ENCODE measurements at regions not wholly inside any gene's neighbourhood (a gene's known extent, or its start where the extent isn't known, plus 50 kb on each side); places are given as distances from the start of the nearest gene placed in this dataset.
A peak's percentile ranks its signal among the peaks of the same experiment; 100 is the strongest.

GRCh38 chr12:124385219-124385969, 90.5 kb downstream of the RFLNA start:
- Histone ChIP-seq H2AFZ (ENCODE audit: low read length) (no peak overlapping the region), H3K4me1 (ENCODE audit: control insufficient read depth, extremely low read depth, insufficient read depth, low read length) (peaks cover 64% of the 10 kb centered on the region), H3K36me3 (ENCODE audit: control insufficient read depth, insufficient read depth, low read length) (peaks cover 19% of the 10 kb centered on the region), H3K79me2 (ENCODE audit: control insufficient read depth, insufficient read depth, low read length) (peaks cover 60% of the 10 kb centered on the region), H3K27me3 (ENCODE audit: control insufficient read depth, insufficient read depth, low read length) (no peaks in the 10 kb centered on the region), H4K20me1 (ENCODE audit: control insufficient read depth, extremely low read depth, insufficient read depth, low read length) (no peaks in the 10 kb centered on the region), H3K4me3 (replicated peaks in 1 of 4; ENCODE audit: control extremely low read depth in 1 of 4, insufficient read depth in 1 of 4, low read depth in 3 of 4, low read length in 4 of 4) (no peak overlapping the region), H3K4me2 (ENCODE audit: extremely low read depth, insufficient read depth, low read length) (peak overlapping the region; percentile 44), H3K9me3 (ENCODE audit: control insufficient read depth, insufficient read depth, low read depth, low read length) (no peaks in the 10 kb centered on the region), H3K27ac (ENCODE audit: insufficient read depth, low read length) (peak overlapping the region; percentile 77), H3K9ac (ENCODE audit: insufficient read depth, low read length) (peak overlapping the region; percentile 32)
- DNase-seq (ENCODE audit: low read depth in 2 of 2): peak; percentile 58 to 93
- TF ChIP-seq CTCF (conservative IDR thresholded peaks at IDR 0.05 in 1 of 2, IDR thresholded peaks at IDR 0.05 in 1 of 2; ENCODE audit: low read depth in 1 of 2, low read length in 2 of 2) (no peak), EZH2 (IDR thresholded peaks at IDR 0.05; ENCODE audit: low read length, missing control alignments) (no peak)

DNA sequence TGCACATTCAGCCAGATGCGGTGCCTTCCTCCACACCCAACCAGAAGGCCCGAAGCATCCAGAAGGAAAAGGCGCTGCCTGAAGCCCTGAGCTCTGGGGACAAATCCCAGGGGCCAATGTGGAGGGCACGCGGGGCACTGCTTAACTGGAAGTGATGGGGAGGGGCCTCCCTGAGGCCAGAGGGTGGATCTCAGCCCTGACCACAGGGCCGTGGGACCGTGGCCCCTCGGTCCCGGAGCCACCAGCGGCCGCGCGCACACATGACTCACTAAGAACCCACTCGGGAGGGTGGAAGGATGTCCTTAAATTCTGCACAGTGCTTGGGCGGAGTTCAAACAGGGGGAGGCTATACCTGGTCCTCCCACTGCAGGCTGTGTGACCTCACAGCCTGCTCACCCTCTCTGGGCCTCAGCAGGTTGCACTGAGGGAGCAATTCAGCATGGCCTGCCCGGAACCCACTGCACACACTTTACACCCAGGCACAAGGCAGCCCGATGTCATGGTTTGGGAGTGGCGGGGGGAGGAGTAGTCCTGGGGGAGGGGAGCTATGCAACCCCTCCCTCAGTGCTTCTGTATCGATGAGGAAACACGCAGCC, 89.5 kb downstream of the RFLNA start:
- TF ChIP-seq EZH2 (IDR thresholded peaks at IDR 0.05; ENCODE audit: low read length, missing control alignments) (no peak), CTCF (conservative IDR thresholded peaks at IDR 0.05 in 1 of 2, IDR thresholded peaks at IDR 0.05 in 1 of 2; ENCODE audit: low read depth in 1 of 2, low read length in 2 of 2) (no peak)
- DNase-seq (ENCODE audit: low read depth in 2 of 2): no peak
- Histone ChIP-seq H3K27me3 (ENCODE audit: control insufficient read depth, insufficient read depth, low read length) (no peaks in the 10 kb centered on the region), H3K27ac (ENCODE audit: insufficient read depth, low read length) (peak overlapping the region; percentile 77), H3K36me3 (ENCODE audit: control insufficient read depth, insufficient read depth, low read length) (peaks cover 19% of the 10 kb centered on the region), H2AFZ (ENCODE audit: low read length) (no peak overlapping the region), H3K4me2 (ENCODE audit: extremely low read depth, insufficient read depth, low read length) (no peak overlapping the region), H3K4me3 (replicated peaks in 1 of 4; ENCODE audit: control extremely low read depth in 1 of 4, insufficient read depth in 1 of 4, low read depth in 3 of 4, low read length in 4 of 4) (no peak overlapping the region), H3K9ac (ENCODE audit: insufficient read depth, low read length) (peak overlapping the region; percentile 46), H3K9me3 (ENCODE audit: control insufficient read depth, insufficient read depth, low read depth, low read length) (no peaks in the 10 kb centered on the region), H3K79me2 (ENCODE audit: control insufficient read depth, insufficient read depth, low read length) (peaks cover 60% of the 10 kb centered on the region), H4K20me1 (ENCODE audit: control insufficient read depth, extremely low read depth, insufficient read depth, low read length) (no peaks in the 10 kb centered on the region), H3K4me1 (ENCODE audit: control insufficient read depth, extremely low read depth, insufficient read depth, low read length) (peaks cover 64% of the 10 kb centered on the region)

DNA sequence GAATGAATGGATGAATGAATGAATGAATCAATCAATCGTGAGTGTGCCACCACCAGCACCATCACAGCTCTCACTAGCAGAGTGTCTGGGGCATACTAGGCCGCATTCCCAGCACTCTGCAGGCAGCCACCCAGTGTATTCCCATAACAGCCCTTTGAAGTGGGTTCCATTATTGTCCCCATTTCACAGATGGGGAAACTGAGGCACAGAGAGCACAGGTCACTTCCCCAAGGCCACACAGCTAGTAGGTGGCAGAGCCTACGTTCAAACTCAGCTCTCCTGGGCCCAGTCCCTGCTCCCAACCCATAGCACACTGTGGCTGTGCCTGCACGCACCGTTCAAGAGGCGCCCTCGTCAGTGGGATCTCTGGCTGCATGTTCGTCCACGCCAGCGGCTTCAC, 88.1 kb downstream of the RFLNA start:
- H3K36me3 ChIP-seq (ENCODE audit: control insufficient read depth, insufficient read depth, low read length): peaks cover 27% of the 10 kb centered on the region
- H3K79me2 ChIP-seq (ENCODE audit: control insufficient read depth, insufficient read depth, low read length): peaks cover 64% of the 10 kb centered on the region
- TF ChIP-seq CTCF (conservative IDR thresholded peaks at IDR 0.05 in 1 of 2, IDR thresholded peaks at IDR 0.05 in 1 of 2; ENCODE audit: low read depth in 1 of 2, low read length in 2 of 2) (no peak), EZH2 (IDR thresholded peaks at IDR 0.05; ENCODE audit: low read length, missing control alignments) (no peak)
- H3K4me1 ChIP-seq (ENCODE audit: control insufficient read depth, extremely low read depth, insufficient read depth, low read length): peaks cover 60% of the 10 kb centered on the region
- no peaks in the 10 kb centered on the region for H3K27me3 ChIP-seq (ENCODE audit: control insufficient read depth, insufficient read depth, low read length)
- no peak overlapping the region for H3K4me2 ChIP-seq (ENCODE audit: extremely low read depth, insufficient read depth, low read length)
- H3K4me3 ChIP-seq (replicated peaks in 1 of 4; ENCODE audit: control extremely low read depth in 1 of 4, insufficient read depth in 1 of 4, low read depth in 3 of 4, low read length in 4 of 4): no peak overlapping the region
- no peaks in the 10 kb centered on the region for H3K9me3 ChIP-seq (ENCODE audit: control insufficient read depth, insufficient read depth, low read depth, low read length)
- H3K9ac ChIP-seq (ENCODE audit: insufficient read depth, low read length): no peak overlapping the region
- no peak for DNase-seq (ENCODE audit: low read depth in 2 of 2)
- no peak overlapping the region for H2AFZ ChIP-seq (ENCODE audit: low read length)
- H3K27ac ChIP-seq (ENCODE audit: insufficient read depth, low read length): no peak overlapping the region
- no peaks in the 10 kb centered on the region for H4K20me1 ChIP-seq (ENCODE audit: control insufficient read depth, extremely low read depth, insufficient read depth, low read length)

All from fibroblast of lung (primary cell).